ENCODE measurements at regions not wholly inside any gene's neighbourhood (a gene's known extent, or its start where the extent isn't known, plus 50 kb on each side); places are given as distances from the start of the nearest gene placed in this dataset.

DNA sequence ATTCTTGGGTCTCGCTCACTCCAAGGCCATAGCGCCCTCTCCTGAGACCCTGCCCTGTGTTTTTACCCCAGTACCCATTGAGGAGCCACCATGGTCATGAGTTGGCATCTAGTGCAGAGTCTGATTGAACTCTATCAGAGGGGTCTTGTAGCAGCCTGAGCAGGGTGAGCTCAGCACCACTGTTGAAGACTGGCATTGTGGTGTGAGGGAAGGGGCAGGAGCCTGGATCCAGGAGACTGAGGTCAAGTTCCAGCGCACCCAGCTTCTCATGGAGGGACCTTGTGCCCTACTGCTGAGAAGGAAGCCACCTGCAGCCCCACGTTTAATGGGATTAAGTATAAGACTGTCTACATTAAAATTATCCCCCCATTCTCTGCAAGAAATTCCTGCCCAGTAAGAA, 65.8 kb upstream of the LARS2 start:
- TF ChIP-seq YY1 (IDR thresholded peaks at IDR 0.05; ENCODE audit: insufficient read depth, insufficient read length) (no peak), ZNF274 (IDR thresholded peaks at IDR 0.05; ENCODE audit: low read depth, low read length) (no peak)

Data from NT2/D1 (cell line).